ENCODE measurements at regions not wholly inside any gene's neighbourhood (a gene's known extent, or its start where the extent isn't known, plus 50 kb on each side); places are given as distances from the start of the nearest gene placed in this dataset.

GRCh38 chr21:16082038-16082816 lies 352.4 kb downstream of the USP25 start:
- H3K4me2 ChIP-seq (ENCODE audit: low read length) = 0 out of 2 replicates have a peak overlapping the region, but pooled peaks have one; percentile 23
- H2AFZ ChIP-seq (ENCODE audit: low read depth, low read length) = no peak overlapping the region

GRCh38 chr21:16084776-16085364 lies 355.1 kb downstream of the USP25 start:
- no peak overlapping the region for H2AFZ ChIP-seq (ENCODE audit: low read depth, low read length)
- no peaks in the 10 kb centered on the region for H3K36me3 ChIP-seq (replicated peaks; ENCODE audit: low read depth, low read length)
- no peak overlapping the region for H3K27ac ChIP-seq (ENCODE audit: low read length)
- no peaks in the 10 kb centered on the region for H3K4me1 ChIP-seq (ENCODE audit: low read length)
- no peak for TF ChIP-seq EZH2phosphoT487 (IDR thresholded peaks at IDR 0.05; ENCODE audit: low read depth)
- TF ChIP-seq, protein P1, sequence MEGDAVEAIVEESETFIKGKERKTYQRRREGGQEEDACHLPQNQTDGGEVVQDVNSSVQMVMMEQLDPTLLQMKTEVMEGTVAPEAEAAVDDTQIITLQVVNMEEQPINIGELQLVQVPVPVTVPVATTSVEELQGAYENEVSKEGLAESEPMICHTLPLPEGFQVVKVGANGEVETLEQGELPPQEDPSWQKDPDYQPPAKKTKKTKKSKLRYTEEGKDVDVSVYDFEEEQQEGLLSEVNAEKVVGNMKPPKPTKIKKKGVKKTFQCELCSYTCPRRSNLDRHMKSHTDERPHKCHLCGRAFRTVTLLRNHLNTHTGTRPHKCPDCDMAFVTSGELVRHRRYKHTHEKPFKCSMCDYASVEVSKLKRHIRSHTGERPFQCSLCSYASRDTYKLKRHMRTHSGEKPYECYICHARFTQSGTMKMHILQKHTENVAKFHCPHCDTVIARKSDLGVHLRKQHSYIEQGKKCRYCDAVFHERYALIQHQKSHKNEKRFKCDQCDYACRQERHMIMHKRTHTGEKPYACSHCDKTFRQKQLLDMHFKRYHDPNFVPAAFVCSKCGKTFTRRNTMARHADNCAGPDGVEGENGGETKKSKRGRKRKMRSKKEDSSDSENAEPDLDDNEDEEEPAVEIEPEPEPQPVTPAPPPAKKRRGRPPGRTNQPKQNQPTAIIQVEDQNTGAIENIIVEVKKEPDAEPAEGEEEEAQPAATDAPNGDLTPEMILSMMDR (IDR thresholded peaks at IDR 0.05; ENCODE audit: low read depth, low read length) = no peak
- no peaks in the 10 kb centered on the region for H3K9me3 ChIP-seq (ENCODE audit: insufficient read depth, low read length)
- H3K27me3 ChIP-seq (ENCODE audit: low read depth, low read length) = no peaks in the 10 kb centered on the region
- H3K4me2 ChIP-seq (ENCODE audit: low read length) = no peak overlapping the region
- no peak overlapping the region for H3K4me3 ChIP-seq (ENCODE audit: low read length)
- no peaks in the 10 kb centered on the region for H3K79me2 ChIP-seq (ENCODE audit: low read length)
- H3K9ac ChIP-seq (ENCODE audit: low read length) = no peak overlapping the region
- H4K20me1 ChIP-seq (ENCODE audit: insufficient read depth, low read length) = no peaks in the 10 kb centered on the region

More at GRCh38 chr21:16082038-16082816, 352.4 kb downstream of the USP25 start:
- TF ChIP-seq EZH2phosphoT487 (IDR thresholded peaks at IDR 0.05; ENCODE audit: low read depth) = no peak
- TF ChIP-seq, protein P1 (IDR thresholded peaks at IDR 0.05; ENCODE audit: low read depth, low read length) = peak; percentile 40
- no peaks in the 10 kb centered on the region for H3K36me3 ChIP-seq (replicated peaks; ENCODE audit: low read depth, low read length)
- no peak overlapping the region for H3K4me3 ChIP-seq (ENCODE audit: low read length)
- no peak overlapping the region for H3K27ac ChIP-seq (ENCODE audit: low read length)
- H4K20me1 ChIP-seq (ENCODE audit: insufficient read depth, low read length) = no peaks in the 10 kb centered on the region
- no peaks in the 10 kb centered on the region for H3K9me3 ChIP-seq (ENCODE audit: insufficient read depth, low read length)
- no peak overlapping the region for H3K9ac ChIP-seq (ENCODE audit: low read length)
- no peaks in the 10 kb centered on the region for H3K27me3 ChIP-seq (ENCODE audit: low read depth, low read length)
- H3K4me1 ChIP-seq (ENCODE audit: low read length) = no peaks in the 10 kb centered on the region
- no peaks in the 10 kb centered on the region for H3K79me2 ChIP-seq (ENCODE audit: low read length)

DNA sequence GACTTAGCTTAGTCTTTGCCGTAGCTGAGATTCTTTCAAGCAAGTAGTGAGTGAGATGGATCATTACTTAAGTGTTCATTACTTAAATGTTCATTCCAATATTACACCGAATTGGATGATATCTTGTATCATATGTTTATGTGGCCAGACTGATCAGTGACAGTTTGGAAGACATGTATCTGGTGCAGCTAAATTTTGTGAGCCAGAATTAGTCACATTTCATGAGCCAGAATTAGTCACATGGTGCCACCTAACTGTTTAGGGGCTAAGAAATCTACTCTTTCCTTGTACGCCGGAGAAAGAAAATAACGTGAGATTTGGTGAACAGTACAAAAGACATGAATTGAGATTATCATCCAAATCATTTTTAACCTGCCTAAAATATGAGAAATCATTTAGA lies 355.6 kb downstream of the USP25 start:
- Histone ChIP-seq H3K4me3 (ENCODE audit: low read length) (no peak overlapping the region), H3K27ac (ENCODE audit: low read length) (no peak overlapping the region), H3K36me3 (replicated peaks; ENCODE audit: low read depth, low read length) (no peaks in the 10 kb centered on the region), H3K9ac (ENCODE audit: low read length) (no peak overlapping the region), H3K9me3 (ENCODE audit: insufficient read depth, low read length) (no peaks in the 10 kb centered on the region), H3K4me1 (ENCODE audit: low read length) (no peaks in the 10 kb centered on the region), H2AFZ (ENCODE audit: low read depth, low read length) (no peak overlapping the region), H4K20me1 (ENCODE audit: insufficient read depth, low read length) (no peaks in the 10 kb centered on the region), H3K79me2 (ENCODE audit: low read length) (no peaks in the 10 kb centered on the region), H3K27me3 (ENCODE audit: low read depth, low read length) (no peaks in the 10 kb centered on the region), H3K4me2 (ENCODE audit: low read length) (no peak overlapping the region)
- TF ChIP-seq, protein P1 (IDR thresholded peaks at IDR 0.05; ENCODE audit: low read depth, low read length) = no peak
- no peak for TF ChIP-seq EZH2phosphoT487 (IDR thresholded peaks at IDR 0.05; ENCODE audit: low read depth)

- TF ChIP-seq, protein P1 (IDR thresholded peaks at IDR 0.05; ENCODE audit: low read depth, low read length) = no peak
- no peak for TF ChIP-seq EZH2phosphoT487 (IDR thresholded peaks at IDR 0.05; ENCODE audit: low read depth)
- H3K9ac ChIP-seq (ENCODE audit: low read length) = no peak overlapping the region
- no peaks in the 10 kb centered on the region for H3K9me3 ChIP-seq (ENCODE audit: insufficient read depth, low read length)
Observed at GRCh38 chr21:16086121-16086520, 356.3 kb downstream of the USP25 start.

More at GRCh38 chr21:16086121-16086520, 356.3 kb downstream of the USP25 start:
- Histone ChIP-seq H4K20me1 (ENCODE audit: insufficient read depth, low read length) (no peaks in the 10 kb centered on the region), H3K4me3 (ENCODE audit: low read length) (no peak overlapping the region), H2AFZ (ENCODE audit: low read depth, low read length) (no peak overlapping the region), H3K4me1 (ENCODE audit: low read length) (no peaks in the 10 kb centered on the region), H3K4me2 (ENCODE audit: low read length) (no peak overlapping the region), H3K27me3 (ENCODE audit: low read depth, low read length) (no peaks in the 10 kb centered on the region), H3K79me2 (ENCODE audit: low read length) (no peaks in the 10 kb centered on the region), H3K27ac (ENCODE audit: low read length) (no peak overlapping the region), H3K36me3 (replicated peaks; ENCODE audit: low read depth, low read length) (no peaks in the 10 kb centered on the region)
